HEK293T (cell line): ENCODE measurements at regions not wholly inside any gene's neighbourhood (a gene's known extent, or its start where the extent isn't known, plus 50 kb on each side); places are given as distances from the start of the nearest gene placed in this dataset.

Experiments used
- BHLHE40 ChIP-seq: fragments of 450-650 bp; IDR thresholded peaks from 2 replicates; pipeline ENCODE4 v1.6.1; 2016; ENCODE audit warnings: mild to moderate bottlenecking, moderate library complexity, borderline replicate concordance
- ELF4 ChIP-seq: fragments of 450-650 bp; IDR thresholded peaks from 2 replicates; pipeline ENCODE4 v1.6.1; 2017; ENCODE audit warnings: antibody characterized with exemption
- FOXA1 ChIP-seq: fragments of 450-650 bp; IDR thresholded peaks from 2 replicates; pipeline ENCODE4 v1.6.1; 2016; ENCODE audit warnings: mild to moderate bottlenecking
- FOXK2 ChIP-seq: fragments of 450-650 bp; IDR thresholded peaks from 2 replicates; pipeline ENCODE4 v1.6.1; 2016; ENCODE audit warnings: mild to moderate bottlenecking
- FOXM1 ChIP-seq: fragments of 450-650 bp; IDR thresholded peaks from 2 replicates; pipeline ENCODE4 v1.6.1; 2017; ENCODE audit warnings: mild to moderate bottlenecking, borderline replicate concordance
- SP1 ChIP-seq: fragments of 450-650 bp; IDR thresholded peaks from 2 replicates; pipeline ENCODE4 v1.6.1; 2017
- SUZ12 ChIP-seq: fragments of 450-650 bp; IDR thresholded peaks from 2 replicates; pipeline ENCODE4 v1.6.1; 2016; ENCODE audit warnings: mild to moderate bottlenecking
- TARDBP ChIP-seq: fragments of 450-650 bp; IDR thresholded peaks from 2 replicates; pipeline ENCODE4 v1.6.1; 2016

GRCh38 chr5:89484962-89485361 is 602.0 kb upstream of the MEF2C start:
- no peak for TF ChIP-seq FOXK2
- no peak for TF ChIP-seq TARDBP
- no peak for TF ChIP-seq BHLHE40
- no peak for TF ChIP-seq FOXM1
- TF ChIP-seq SP1 = no peak
- TF ChIP-seq SUZ12 = no peak
- no peak for TF ChIP-seq FOXA1
- no peak for TF ChIP-seq ELF4
